ENCODE measurements at regions not wholly inside any gene's neighbourhood (a gene's known extent, or its start where the extent isn't known, plus 50 kb on each side); places are given as distances from the start of the nearest gene placed in this dataset.

DNA sequence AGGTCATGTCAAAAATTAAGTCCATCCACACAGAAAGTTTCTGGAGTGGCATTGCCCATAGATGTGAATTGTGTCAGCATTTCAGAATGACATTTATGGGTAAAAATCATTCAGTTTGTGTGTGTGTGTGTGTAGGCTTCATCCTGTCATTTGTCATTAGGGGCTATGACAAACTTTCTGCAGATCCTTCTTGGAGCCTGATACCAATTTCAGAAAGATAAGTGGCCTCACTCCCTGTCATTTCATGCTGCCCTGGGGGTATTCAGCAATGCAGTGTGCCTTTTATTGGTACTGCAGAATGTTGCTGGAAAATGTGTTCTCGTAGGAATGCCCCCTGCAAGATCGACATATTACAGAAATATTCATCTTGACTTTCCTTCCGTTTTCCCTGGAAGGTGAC lies 659.7 kb downstream of the NLGN4X start:
- Histone ChIP-seq H2BK15ac (ENCODE audit: low read depth, low read length) (no peak overlapping the region), H3K27me3 (ENCODE audit: control insufficient read depth, insufficient read depth, low read length) (no peaks in the 10 kb centered on the region), H2BK120ac (ENCODE audit: low read depth, low read length) (no peak overlapping the region), H3K23ac (ENCODE audit: low read depth, low read length) (no peak overlapping the region), H2AK9ac (replicated peaks; ENCODE audit: low read depth, low read length, poor library complexity) (no peak overlapping the region), H3K9me3 (ENCODE audit: control insufficient read depth, insufficient read depth, low read length) (0 out of 2 replicates have a peak, but pooled peaks cover 2% of the 10 kb centered on the region), H3K18ac (ENCODE audit: low read depth, low read length) (no peak overlapping the region), H2BK20ac (ENCODE audit: low read depth, low read length) (no peak overlapping the region), H2BK5ac (ENCODE audit: low read depth, low read length, poor library complexity, severe bottlenecking) (no peak overlapping the region), H3K9ac (ENCODE audit: low read depth, low read length) (no peak overlapping the region), H3K79me1 (ENCODE audit: low read depth in 1 of 2, low read length in 2 of 2) (no peaks in the 10 kb centered on the region), H4K20me1 (ENCODE audit: insufficient read depth, low read length) (no peaks in the 10 kb centered on the region), H2AK5ac (ENCODE audit: low read depth, low read length) (no peak overlapping the region), H3K27ac (ENCODE audit: insufficient read depth, low read length) (no peak overlapping the region), H3K56ac (ENCODE audit: extremely low read depth, insufficient read depth, low read length) (no peak overlapping the region), H3K36me3 (ENCODE audit: control insufficient read depth, insufficient read depth, low read length) (no peaks in the 10 kb centered on the region), H3K9me1 (ENCODE audit: insufficient read depth, low read length) (no peaks in the 10 kb centered on the region), H3K4me3 (ENCODE audit: insufficient read depth, low read depth, low read length) (no peak overlapping the region), H3K4ac (ENCODE audit: low read depth, low read length) (no peak overlapping the region), H4K5ac (ENCODE audit: low read depth, low read length) (no peak overlapping the region), H3K14ac (replicated peaks; ENCODE audit: low read depth, low read length) (no peak overlapping the region), H3K4me2 (ENCODE audit: low read depth, low read length) (no peak overlapping the region), H4K91ac (ENCODE audit: insufficient read depth, low read depth, low read length) (no peak overlapping the region), H4K8ac (ENCODE audit: low read depth in 2 of 2, low read length in 2 of 2) (no peak overlapping the region), H2AFZ (replicated peaks; ENCODE audit: low read length, poor library complexity) (no peak overlapping the region), H3K4me1 (ENCODE audit: control insufficient read depth, insufficient read depth, low read length) (no peaks in the 10 kb centered on the region)
- dilution Hi-C loops (cut with HindIII; ENCODE audit: low sequenced_read_pairs, unreplicated experiment), result no loop called here
- ChIA-PET CTCF (interaction anchor here (1.2 kb wide), 1 partner anchor 656 kb away, joined by 3 read pairs; no protein-coding TSS in a partner anchor), POLR2A (ENCODE audit: unreplicated experiment) (no interaction called here)
- no TSS peak for BruUV-seq (replicated peaks)
- no peak for ATAC-seq (ENCODE audit: low read depth)
- no peak for TF ChIP-seq RFX5 (IDR thresholded peaks at IDR 0.05; ENCODE audit: low read depth, low read length)
- no peak for TF ChIP-seq CEBPB (IDR thresholded peaks at IDR 0.05; ENCODE audit: low read depth, low read length)
- no peak for TF ChIP-seq FOS (IDR thresholded peaks at IDR 0.05; ENCODE audit: low read depth, low read length)
- TF ChIP-seq, protein P1, sequence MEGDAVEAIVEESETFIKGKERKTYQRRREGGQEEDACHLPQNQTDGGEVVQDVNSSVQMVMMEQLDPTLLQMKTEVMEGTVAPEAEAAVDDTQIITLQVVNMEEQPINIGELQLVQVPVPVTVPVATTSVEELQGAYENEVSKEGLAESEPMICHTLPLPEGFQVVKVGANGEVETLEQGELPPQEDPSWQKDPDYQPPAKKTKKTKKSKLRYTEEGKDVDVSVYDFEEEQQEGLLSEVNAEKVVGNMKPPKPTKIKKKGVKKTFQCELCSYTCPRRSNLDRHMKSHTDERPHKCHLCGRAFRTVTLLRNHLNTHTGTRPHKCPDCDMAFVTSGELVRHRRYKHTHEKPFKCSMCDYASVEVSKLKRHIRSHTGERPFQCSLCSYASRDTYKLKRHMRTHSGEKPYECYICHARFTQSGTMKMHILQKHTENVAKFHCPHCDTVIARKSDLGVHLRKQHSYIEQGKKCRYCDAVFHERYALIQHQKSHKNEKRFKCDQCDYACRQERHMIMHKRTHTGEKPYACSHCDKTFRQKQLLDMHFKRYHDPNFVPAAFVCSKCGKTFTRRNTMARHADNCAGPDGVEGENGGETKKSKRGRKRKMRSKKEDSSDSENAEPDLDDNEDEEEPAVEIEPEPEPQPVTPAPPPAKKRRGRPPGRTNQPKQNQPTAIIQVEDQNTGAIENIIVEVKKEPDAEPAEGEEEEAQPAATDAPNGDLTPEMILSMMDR (conservative IDR thresholded peaks at IDR 0.05; ENCODE audit: low read depth, low read length), result no peak
- no peak for TF ChIP-seq RAD21 (IDR thresholded peaks at IDR 0.05; ENCODE audit: low read length)
- TF ChIP-seq POLR2A (IDR thresholded peaks at IDR 0.05; ENCODE audit: low read depth, low read length), result no peak
- TF ChIP-seq, protein P2, sequence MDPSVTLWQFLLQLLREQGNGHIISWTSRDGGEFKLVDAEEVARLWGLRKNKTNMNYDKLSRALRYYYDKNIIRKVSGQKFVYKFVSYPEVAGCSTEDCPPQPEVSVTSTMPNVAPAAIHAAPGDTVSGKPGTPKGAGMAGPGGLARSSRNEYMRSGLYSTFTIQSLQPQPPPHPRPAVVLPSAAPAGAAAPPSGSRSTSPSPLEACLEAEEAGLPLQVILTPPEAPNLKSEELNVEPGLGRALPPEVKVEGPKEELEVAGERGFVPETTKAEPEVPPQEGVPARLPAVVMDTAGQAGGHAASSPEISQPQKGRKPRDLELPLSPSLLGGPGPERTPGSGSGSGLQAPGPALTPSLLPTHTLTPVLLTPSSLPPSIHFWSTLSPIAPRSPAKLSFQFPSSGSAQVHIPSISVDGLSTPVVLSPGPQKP (IDR thresholded peaks at IDR 0.05; ENCODE audit: borderline replicate concordance, low read depth, low read length), result no peak
- TF ChIP-seq SMC3 (IDR thresholded peaks at IDR 0.05; ENCODE audit: low read depth, low read length), result no peak
- TF ChIP-seq MXI1 (IDR thresholded peaks at IDR 0.05; ENCODE audit: borderline replicate concordance, low read depth, low read length), result no peak
- TF ChIP-seq MAZ (IDR thresholded peaks at IDR 0.05; ENCODE audit: borderline replicate concordance, low read depth, low read length), result no peak
- no CpG with 5 or more reads among the region's 3 CpGs for WGBS, 2 experiments (ENCODE audit: extremely low coverage in 2 of 2, insufficient read length in 1 of 2)
- DNase-seq, result no peak
- intact Hi-C loops (cut with micrococcal nuclease), result no loop called here
- in situ Hi-C loops (cut with MboI; ENCODE audit: low sequenced_read_pairs), result no loop called here

Data from IMR-90 (cell line).